ENCODE measurements at regions not wholly inside any gene's neighbourhood (a gene's known extent, or its start where the extent isn't known, plus 50 kb on each side); places are given as distances from the start of the nearest gene placed in this dataset.
"Not testable (repeated sequence)": the region's sequence is repeated elsewhere in the genome, so short reads cannot be mapped to it uniquely, and the experiment has no call there.

GRCh38 chr3:137820366-137820765 lies 56.3 kb downstream of the SOX14 start:
- no peak for DNase-seq (ENCODE audit: low spot score)

GRCh38 chr3:137835096-137835495 lies 71.0 kb downstream of the SOX14 start:
- no peak for DNase-seq (ENCODE audit: low spot score)

- DNase-seq (ENCODE audit: low spot score): no peak
Observed at GRCh38 chr3:137845194-137845593, 81.1 kb downstream of the SOX14 start.

- DNase-seq (ENCODE audit: low spot score): no peak
Observed at GRCh38 chr3:137845666-137846065, 81.6 kb downstream of the SOX14 start.

GRCh38 chr3:137852391-137852830 lies 88.3 kb downstream of the SOX14 start:
- no peak for DNase-seq (ENCODE audit: low spot score)

GRCh38 chr3:137854533-137855261 lies 90.6 kb downstream of the SOX14 start:
- DNase-seq (ENCODE audit: low spot score): no peak

GRCh38 chr3:137866001-137866400 lies 101.9 kb downstream of the SOX14 start:
- no peak for DNase-seq (ENCODE audit: low spot score)

- no peak for DNase-seq (ENCODE audit: low spot score)
Observed at GRCh38 chr3:137866933-137867332, 102.8 kb downstream of the SOX14 start.

GRCh38 chr3:137867611-137868010 lies 103.5 kb downstream of the SOX14 start:
- DNase-seq (ENCODE audit: low spot score): no peak

- no peak for DNase-seq (ENCODE audit: low spot score)
Observed at GRCh38 chr3:137869022-137869421, 104.9 kb downstream of the SOX14 start.

GRCh38 chr3:137872589-137872988 lies 108.5 kb downstream of the SOX14 start:
- DNase-seq (ENCODE audit: low spot score): not testable (repeated sequence)

GRCh38 chr3:137896842-137897241 lies 113.1 kb upstream of the CLDN18 start:
- DNase-seq (ENCODE audit: low spot score): not testable (repeated sequence)

GRCh38 chr3:137906985-137907649 lies 102.8 kb upstream of the CLDN18 start:
- no peak for DNase-seq (ENCODE audit: low spot score)

- DNase-seq (ENCODE audit: low spot score): no peak
Observed at GRCh38 chr3:137924628-137925027, 85.3 kb upstream of the CLDN18 start.

GRCh38 chr3:137925080-137925479 lies 84.9 kb upstream of the CLDN18 start:
- no peak for DNase-seq (ENCODE audit: low spot score)

- DNase-seq (ENCODE audit: low spot score): no peak
Observed at GRCh38 chr3:137926991-137927390, 83.0 kb upstream of the CLDN18 start.

GRCh38 chr3:137930976-137931375 lies 79.0 kb upstream of the CLDN18 start:
- DNase-seq (ENCODE audit: low spot score): no peak

- DNase-seq (ENCODE audit: low spot score): no peak
Observed at GRCh38 chr3:137938876-137939275, 71.1 kb upstream of the CLDN18 start.

- DNase-seq (ENCODE audit: low spot score): no peak
Observed at GRCh38 chr3:137944593-137944992, 65.4 kb upstream of the CLDN18 start.

- DNase-seq (ENCODE audit: low spot score): peak; percentile 48
Observed at GRCh38 chr3:137946356-137946973, 63.5 kb upstream of the CLDN18 start.

GRCh38 chr3:137947117-137947516 lies 62.8 kb upstream of the CLDN18 start:
- DNase-seq (ENCODE audit: low spot score): no peak

GRCh38 chr3:137948400-137949072 lies 61.4 kb upstream of the CLDN18 start:
- DNase-seq (ENCODE audit: low spot score): no peak

GRCh38 chr3:137958636-137959035 lies 51.3 kb upstream of the CLDN18 start:
- DNase-seq (ENCODE audit: low spot score): no peak

Measured in globus pallidus (tissue), 1 donor.